Left hindlimb (tissue), 1 donor: ENCODE measurements at regions not wholly inside any gene's neighbourhood (a gene's known extent, or its start where the extent isn't known, plus 50 kb on each side); places are given as distances from the start of the nearest gene placed in this dataset.

ENCODE experiments used
- DNase-seq: peaks from one replicate; pipeline ENCODE4 v3.0.0-alpha.2; 2018

GRCh38 chr4:112852601-112853000 lies 196.9 kb upstream of the ANK2 start:
- DNase-seq, result no peak

- DNase-seq, result no peak
Observed at GRCh38 chr4:112853662-112854256, 195.7 kb upstream of the ANK2 start.

- DNase-seq, result no peak
Observed at GRCh38 chr4:112854420-112854819, 195.0 kb upstream of the ANK2 start.

GRCh38 chr4:112855058-112855457 lies 194.4 kb upstream of the ANK2 start:
- no peak for DNase-seq

GRCh38 chr4:112857461-112857860 lies 192.0 kb upstream of the ANK2 start:
- DNase-seq, result no peak

GRCh38 chr4:112858751-112859150 lies 190.7 kb upstream of the ANK2 start:
- no peak for DNase-seq

- no peak for DNase-seq
Observed at GRCh38 chr4:112859456-112860184, 189.8 kb upstream of the ANK2 start.

GRCh38 chr4:112860830-112861690 lies 188.4 kb upstream of the ANK2 start:
- no peak for DNase-seq

- no peak for DNase-seq
Observed at GRCh38 chr4:112861691-112862674, 187.5 kb upstream of the ANK2 start.

GRCh38 chr4:112865443-112865842 lies 184.0 kb upstream of the ANK2 start:
- DNase-seq, result no peak

- no peak for DNase-seq
Observed at GRCh38 chr4:112876316-112876715, 173.1 kb upstream of the ANK2 start.

- peak; percentile 34 for DNase-seq
Observed at GRCh38 chr4:112881842-112882241, 167.6 kb upstream of the ANK2 start.

GRCh38 chr4:112882286-112882685 lies 167.2 kb upstream of the ANK2 start:
- DNase-seq, result no peak

- peak; percentile 45 for DNase-seq
Observed at GRCh38 chr4:112884406-112884805, 165.0 kb upstream of the ANK2 start.

GRCh38 chr4:112885897-112886296 lies 163.6 kb upstream of the ANK2 start:
- peak; percentile 45 for DNase-seq

- no peak for DNase-seq
Observed at GRCh38 chr4:112888622-112889021, 160.8 kb upstream of the ANK2 start.

- no peak for DNase-seq
Observed at GRCh38 chr4:112889199-112889598, 160.3 kb upstream of the ANK2 start.

GRCh38 chr4:112889619-112890527 lies 159.6 kb upstream of the ANK2 start:
- DNase-seq, result no peak

- no peak for DNase-seq
Observed at GRCh38 chr4:112894480-112894879, 155.0 kb upstream of the ANK2 start.

- no peak for DNase-seq
Observed at GRCh38 chr4:112894951-112895350, 154.5 kb upstream of the ANK2 start.
